HG03159 (cell line): ENCODE measurements at regions not wholly inside any gene's neighbourhood (a gene's known extent, or its start where the extent isn't known, plus 50 kb on each side); places are given as distances from the start of the nearest gene placed in this dataset.

ENCODE experiments used
- ATAC-seq: cut with Tn5 transposase; IDR thresholded peaks from one replicate; pipeline ENCODE4 v1.9.1; 2021; ENCODE audit warnings: mild to moderate bottlenecking, moderate library complexity; ENCODE audit not compliant: unreplicated experiment

GRCh38 chr3:105195260-105195659, 171.4 kb upstream of the ALCAM start:
- no peak for ATAC-seq

- no peak for ATAC-seq
Observed at GRCh38 chr3:105197863-105198262, 168.8 kb upstream of the ALCAM start.

- no peak for ATAC-seq
Observed at GRCh38 chr3:105199217-105199616, 167.5 kb upstream of the ALCAM start.

GRCh38 chr3:105210141-105210540, 156.6 kb upstream of the ALCAM start:
- no peak for ATAC-seq

- no peak for ATAC-seq
Observed at GRCh38 chr3:105214590-105214989, 152.1 kb upstream of the ALCAM start.

- ATAC-seq: no peak
Observed at GRCh38 chr3:105222568-105223093, 144.1 kb upstream of the ALCAM start.

GRCh38 chr3:105223815-105224214, 142.9 kb upstream of the ALCAM start:
- ATAC-seq: no peak

- no peak for ATAC-seq
Observed at GRCh38 chr3:105228696-105229095, 138.0 kb upstream of the ALCAM start.

GRCh38 chr3:105232553-105232952, 134.2 kb upstream of the ALCAM start:
- ATAC-seq: no peak

GRCh38 chr3:105233010-105233409, 133.7 kb upstream of the ALCAM start:
- ATAC-seq: no peak

- no peak for ATAC-seq
Observed at GRCh38 chr3:105235221-105235620, 131.5 kb upstream of the ALCAM start.

- ATAC-seq: no peak
Observed at GRCh38 chr3:105235785-105236184, 130.9 kb upstream of the ALCAM start.

GRCh38 chr3:105238367-105238766, 128.3 kb upstream of the ALCAM start:
- ATAC-seq: no peak

- ATAC-seq: no peak
Observed at GRCh38 chr3:105243076-105243475, 123.6 kb upstream of the ALCAM start.

GRCh38 chr3:105246536-105246935, 120.2 kb upstream of the ALCAM start:
- no peak for ATAC-seq

- ATAC-seq: no peak
Observed at GRCh38 chr3:105253225-105253624, 113.5 kb upstream of the ALCAM start.

- ATAC-seq: no peak
Observed at GRCh38 chr3:105254154-105254553, 112.6 kb upstream of the ALCAM start.

- ATAC-seq: no peak
Observed at GRCh38 chr3:105255350-105255749, 111.4 kb upstream of the ALCAM start.

- no peak for ATAC-seq
Observed at GRCh38 chr3:105259496-105259895, 107.2 kb upstream of the ALCAM start.

GRCh38 chr3:105260385-105260784, 106.3 kb upstream of the ALCAM start:
- no peak for ATAC-seq

GRCh38 chr3:105274536-105274935, 92.2 kb upstream of the ALCAM start:
- ATAC-seq: no peak

GRCh38 chr3:105274958-105275357, 91.8 kb upstream of the ALCAM start:
- ATAC-seq: no peak

GRCh38 chr3:105277656-105278055, 89.1 kb upstream of the ALCAM start:
- ATAC-seq: no peak

GRCh38 chr3:105278688-105279087, 88.0 kb upstream of the ALCAM start:
- no peak for ATAC-seq
